LoVo (cell line): ENCODE measurements at regions not wholly inside any gene's neighbourhood (a gene's known extent, or its start where the extent isn't known, plus 50 kb on each side); places are given as distances from the start of the nearest gene placed in this dataset.
"Not testable (repeated sequence)": the region's sequence is repeated elsewhere in the genome, so short reads cannot be mapped to it uniquely, and the experiment has no call there.

Experiments
- DNase-seq: peaks from one replicate; pipeline ENCODE4 v3.0.0-alpha.2; 2016; ENCODE audit warnings: low spot score

- no peak for DNase-seq
These were observed 566.7 kb upstream of the ROBO1 start for GRCh38 chr3:80334534-80334933.

GRCh38 chr3:80331494-80332170, 563.8 kb upstream of the ROBO1 start:
- no peak for DNase-seq

- not testable (repeated sequence) for DNase-seq
These were observed 546.7 kb upstream of the ROBO1 start for GRCh38 chr3:80314541-80314940.

- DNase-seq, result no peak
These were observed 540.8 kb upstream of the ROBO1 start for GRCh38 chr3:80308637-80309036.

GRCh38 chr3:80307844-80308243, 540.0 kb upstream of the ROBO1 start:
- DNase-seq, result no peak

GRCh38 chr3:80297720-80298119, 529.9 kb upstream of the ROBO1 start:
- DNase-seq, result no peak

GRCh38 chr3:80285388-80285787, 517.6 kb upstream of the ROBO1 start:
- no peak for DNase-seq

- DNase-seq, result no peak
These were observed 516.0 kb upstream of the ROBO1 start for GRCh38 chr3:80283783-80284182.

- DNase-seq, result no peak
These were observed 510.3 kb upstream of the ROBO1 start for GRCh38 chr3:80278056-80278455.

- no peak for DNase-seq
These were observed 507.3 kb upstream of the ROBO1 start for GRCh38 chr3:80275120-80275519.

GRCh38 chr3:80263260-80263659, 495.5 kb upstream of the ROBO1 start:
- no peak for DNase-seq

GRCh38 chr3:80261082-80261481, 493.3 kb upstream of the ROBO1 start:
- DNase-seq, result no peak

GRCh38 chr3:80259736-80260135, 491.9 kb upstream of the ROBO1 start:
- no peak for DNase-seq

GRCh38 chr3:80252113-80252512, 484.3 kb upstream of the ROBO1 start:
- DNase-seq, result no peak

GRCh38 chr3:80247766-80248165, 480.0 kb upstream of the ROBO1 start:
- no peak for DNase-seq

GRCh38 chr3:80244390-80244789, 476.6 kb upstream of the ROBO1 start:
- no peak for DNase-seq

- DNase-seq, result no peak
These were observed 474.0 kb upstream of the ROBO1 start for GRCh38 chr3:80241791-80242190.

- no peak for DNase-seq
These were observed 471.5 kb upstream of the ROBO1 start for GRCh38 chr3:80239301-80239700.

- no peak for DNase-seq
These were observed 470.8 kb upstream of the ROBO1 start for GRCh38 chr3:80238606-80239005.

GRCh38 chr3:80238152-80238551, 470.4 kb upstream of the ROBO1 start:
- no peak for DNase-seq

GRCh38 chr3:80234706-80235105, 466.9 kb upstream of the ROBO1 start:
- no peak for DNase-seq

GRCh38 chr3:80233576-80233975, 465.8 kb upstream of the ROBO1 start:
- no peak for DNase-seq

- no peak for DNase-seq
These were observed 465.0 kb upstream of the ROBO1 start for GRCh38 chr3:80232760-80233159.

GRCh38 chr3:80230962-80231361, 463.2 kb upstream of the ROBO1 start:
- DNase-seq, result no peak

GRCh38 chr3:80227216-80227615, 459.4 kb upstream of the ROBO1 start:
- DNase-seq, result no peak
